WTC11 (cell line): ENCODE measurements at regions not wholly inside any gene's neighbourhood (a gene's known extent, or its start where the extent isn't known, plus 50 kb on each side); places are given as distances from the start of the nearest gene placed in this dataset.

Source experiments
- ATF2 ChIP-seq: sonication (generic); formaldehyde crosslinking; IDR thresholded peaks from 2 replicates; pipeline ENCODE4 v1.8.1; 2022; ENCODE audit warnings: low read depth, missing genetic modification reagents, borderline replicate concordance
- CBFB ChIP-seq: sonication (generic); formaldehyde crosslinking; IDR thresholded peaks from 2 replicates; pipeline ENCODE4 v1.8.1; 2022; ENCODE audit warnings: mild to moderate bottlenecking, low read depth, missing genetic modification reagents
- CREB1 ChIP-seq: sonication (generic); formaldehyde crosslinking; IDR thresholded peaks from 2 replicates; pipeline ENCODE4 v1.8.0; 2023; ENCODE audit warnings: mild to moderate bottlenecking, missing genetic modification reagents
- CREM ChIP-seq: sonication (generic); formaldehyde crosslinking; IDR thresholded peaks from 2 replicates; pipeline ENCODE4 v1.8.1; 2022; ENCODE audit warnings: mild to moderate bottlenecking, missing genetic modification reagents, moderate library complexity
- CTCF ChIP-seq: fragments of 200-600 bp; IDR thresholded peaks from 2 replicates; pipeline ENCODE4 v1.8.0; 2022; ENCODE audit warnings: antibody characterized with exemption
- FOXJ3 ChIP-seq: sonication (generic); formaldehyde crosslinking; IDR thresholded peaks from 2 replicates; pipeline ENCODE4 v1.9.0; 2021; ENCODE audit warnings: missing genetic modification reagents, mild to moderate bottlenecking, borderline replicate concordance
- FOXP4 ChIP-seq: sonication (generic); formaldehyde crosslinking; IDR thresholded peaks from 2 replicates; pipeline ENCODE4 v1.8.0; 2022; ENCODE audit warnings: mild to moderate bottlenecking, missing genetic modification reagents
- NFYB ChIP-seq: sonication (generic); formaldehyde crosslinking; conservative IDR thresholded peaks from 2 replicates; pipeline ENCODE4 v1.8.0; 2022; ENCODE audit warnings: low read depth, missing genetic modification reagents
- NR2C2 ChIP-seq: sonication (generic); formaldehyde crosslinking; IDR thresholded peaks from 2 replicates; pipeline ENCODE4 v1.8.0; 2022; ENCODE audit warnings: mild to moderate bottlenecking, missing genetic modification reagents
- NR3C1 ChIP-seq: sonication (generic); formaldehyde crosslinking; conservative IDR thresholded peaks from 2 replicates; pipeline ENCODE4 v1.8.1; 2023; ENCODE audit warnings: low read depth, mild to moderate bottlenecking, missing genetic modification reagents
- RELA ChIP-seq: sonication (generic); formaldehyde crosslinking; IDR thresholded peaks from 2 replicates; pipeline ENCODE4 v1.8.1; 2022; ENCODE audit warnings: missing genetic modification reagents, mild to moderate bottlenecking, borderline replicate concordance
- ZNF425 ChIP-seq: fragments of 250-450 bp; sonication (Bioruptor Pico); conservative IDR thresholded peaks from 2 replicates; pipeline ENCODE4 v1.9.0; 2021; ENCODE audit warnings: mild to moderate bottlenecking

DNA sequence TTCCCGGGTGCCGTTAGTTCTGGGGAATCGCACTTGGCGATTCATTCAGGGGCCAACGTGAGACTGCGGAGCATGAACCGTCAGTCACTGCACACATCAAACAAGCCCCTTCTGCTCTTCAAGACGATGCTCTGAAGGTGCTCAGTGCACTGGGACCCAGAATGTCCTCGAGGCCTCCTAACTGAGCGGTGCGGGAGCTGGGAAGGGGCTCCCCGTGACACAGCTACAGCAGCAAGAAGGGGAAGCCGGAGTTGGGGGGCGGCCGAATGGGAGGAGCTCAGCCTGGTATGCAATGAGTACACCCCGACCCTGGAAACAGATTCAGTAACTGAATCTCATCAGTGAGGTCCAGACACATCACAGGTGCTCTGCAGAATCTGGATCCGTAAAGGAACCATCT, 150.8 kb downstream of the SHANK2 start:
- TF ChIP-seq NR3C1 (CRISPR knock-in tag) = no peak
- no peak for TF ChIP-seq FOXP4 (CRISPR knock-in tag)
- TF ChIP-seq CTCF = no peak
- TF ChIP-seq FOXJ3 (CRISPR knock-in tag) = no peak
- no peak for TF ChIP-seq NFYB
- no peak for TF ChIP-seq NR2C2 (CRISPR knock-in tag)
- no peak for TF ChIP-seq CBFB (CRISPR knock-in tag)
- TF ChIP-seq ZNF425 (CRISPR knock-in tag) = no peak
- TF ChIP-seq CREB1 (CRISPR knock-in tag) = no peak
- TF ChIP-seq RELA (CRISPR knock-in tag) = no peak
- TF ChIP-seq CREM (CRISPR knock-in tag) = no peak
- TF ChIP-seq ATF2 (CRISPR knock-in tag) = no peak
